ENCODE measurements at regions not wholly inside any gene's neighbourhood (a gene's known extent, or its start where the extent isn't known, plus 50 kb on each side); places are given as distances from the start of the nearest gene placed in this dataset.

GRCh38 chr18:2100694-2101213 is 470.6 kb downstream of the METTL4 start:
- no peak for TF ChIP-seq CTCF (IDR thresholded peaks at IDR 0.05)
- TF ChIP-seq POLR2A (IDR thresholded peaks at IDR 0.05) = no peak

All from right lobe of liver (tissue), 4 donors.